SU-DHL-6 (cell line): ENCODE measurements at regions not wholly inside any gene's neighbourhood (a gene's known extent, or its start where the extent isn't known, plus 50 kb on each side); places are given as distances from the start of the nearest gene placed in this dataset.
"Not testable (repeated sequence)": the region's sequence is repeated elsewhere in the genome, so short reads cannot be mapped to it uniquely, and the experiment has no call there.

Experiments
- CTCF ChIP-seq: fragments of 200-600 bp; sonication (generic); IDR thresholded peaks from one replicate; pipeline ENCODE4 v1.5.1; 2017; ENCODE audit warnings: antibody characterized with exemption, mild to moderate bottlenecking, low read length, moderate library complexity; ENCODE audit not compliant: insufficient read depth, poor library complexity, severe bottlenecking
- EZH2phosphoT487 ChIP-seq: fragments of 200-600 bp; sonication (generic), shearing (Covaris generic); conservative IDR thresholded peaks from 2 replicates; pipeline ENCODE4 v1.6.1; 2018; ENCODE audit warnings: mild to moderate bottlenecking, antibody characterized with exemption, low read length, moderate library complexity, mixed read lengths

- TF ChIP-seq CTCF, EZH2phosphoT487: not testable (repeated sequence)
These were observed 422.7 kb upstream of the FRG2C start for GRCh38 chr3:75241226-75241962.
